ENCODE measurements at regions not wholly inside any gene's neighbourhood (a gene's known extent, or its start where the extent isn't known, plus 50 kb on each side); places are given as distances from the start of the nearest gene placed in this dataset.

DNA sequence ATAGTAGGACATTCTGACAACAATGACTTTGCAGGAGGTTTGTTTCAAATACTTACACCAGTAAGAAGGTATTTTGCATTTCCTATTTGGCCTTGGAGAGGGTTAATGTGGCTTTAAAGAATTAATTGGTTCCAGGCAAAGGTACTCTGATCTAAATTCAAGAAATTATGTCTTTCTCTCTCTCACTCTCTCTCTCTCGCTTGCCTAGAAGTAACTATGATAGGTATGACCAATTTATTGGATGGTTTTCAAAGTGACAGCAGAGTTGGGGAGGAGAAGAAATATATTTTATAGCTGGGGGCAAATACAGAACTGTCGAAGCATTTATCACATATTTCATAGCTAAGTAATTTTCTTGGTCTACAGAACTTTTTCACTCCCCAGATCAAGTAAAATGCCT lies 116.0 kb downstream of the ATP6V1G3 start:
- no peaks in the 10 kb centered on the region for H3K79me2 ChIP-seq (ENCODE audit: control insufficient read depth, insufficient read depth, low read length)
- DNase-seq (ENCODE audit: extremely low read depth in 1 of 4, low spot score in 3 of 4) (no peak), FAIRE-seq (no peak), ATAC-seq (no peak)
- H3K4me3 ChIP-seq, result no peak overlapping the region
- TF ChIP-seq GABPB1 (CRISPR knock-in tag; IDR thresholded peaks at IDR 0.05) (no peak), CC2D1A (IDR thresholded peaks at IDR 0.05) (no peak), RBM22 (IDR thresholded peaks at IDR 0.05; ENCODE audit: low read depth, low read length, poor library complexity, severe bottlenecking) (no peak), RAD51 (IDR thresholded peaks at IDR 0.05; ENCODE audit: borderline replicate concordance, low read depth) (no peak)
- no peak overlapping the region for H2AFZ ChIP-seq (ENCODE audit: low read depth, low read length)
- CTCF ChIA-PET (ENCODE audit: low intra/inter-chr PET ratio), result no interaction called here
- 6% methylated on average over 2 of the region's 2 CpGs for WGBS (ENCODE audit: insufficient coverage, low coverage, missing lambda C conversion rate)
- no peaks in the 10 kb centered on the region for H3K27me3 ChIP-seq (ENCODE audit: control insufficient read depth in 2 of 2, insufficient read depth in 2 of 2, low read length in 2 of 2)
- no peak overlapping the region for H3K9ac ChIP-seq (ENCODE audit: insufficient read depth in 1 of 2, low read depth in 2 of 2, low read length in 2 of 2)
- H3K36me3 ChIP-seq (ENCODE audit: control insufficient read depth, insufficient read depth, low read length), result no peaks in the 10 kb centered on the region
- BruUV-seq (replicated peaks), result no TSS peak
- no peaks in the 10 kb centered on the region for H3K4me1 ChIP-seq (replicated peaks in 1 of 2; ENCODE audit: control insufficient read depth in 2 of 2, insufficient read depth in 2 of 2, low read length in 2 of 2)
- no peak overlapping the region for H3K27ac ChIP-seq (ENCODE audit: extremely low read depth, low read depth, low read length)
- in situ Hi-C loops (cut with MboI), result no loop called here
- no peaks in the 10 kb centered on the region for H4K20me1 ChIP-seq (replicated peaks; ENCODE audit: control insufficient read depth, insufficient read depth, low read length)
- POLR2A ChIA-PET, result interaction anchor here (0.6 to 1.0 kb wide), 2 partner anchors 50 to 1177 kb away, joined by 3 to 4 read pairs; no protein-coding TSS in a partner anchor
- no peaks in the 10 kb centered on the region for H3K9me3 ChIP-seq (replicated peaks; ENCODE audit: control insufficient read depth, insufficient read depth, low read depth, low read length)
- intact Hi-C loops (cut with micrococcal nuclease), result no loop called here
- H3K4me2 ChIP-seq (ENCODE audit: insufficient read depth, low read length), result no peak overlapping the region
- H3K9me1 ChIP-seq (ENCODE audit: control insufficient read depth, insufficient read depth, low read length), result no peaks in the 10 kb centered on the region

- H3K36me3 ChIP-seq (ENCODE audit: control insufficient read depth, insufficient read depth, low read length), result no peaks in the 10 kb centered on the region
- H3K9me1 ChIP-seq (ENCODE audit: control insufficient read depth, insufficient read depth, low read length), result no peaks in the 10 kb centered on the region
- no peaks in the 10 kb centered on the region for H4K20me1 ChIP-seq (replicated peaks; ENCODE audit: control insufficient read depth, insufficient read depth, low read length)
- no TSS peak for BruUV-seq (replicated peaks)
- H3K27me3 ChIP-seq (ENCODE audit: control insufficient read depth in 2 of 2, insufficient read depth in 2 of 2, low read length in 2 of 2), result no peaks in the 10 kb centered on the region
- intact Hi-C loops (cut with micrococcal nuclease) (no loop called here), in situ Hi-C loops (cut with MboI) (no loop called here)
- whole genome bisulfite sequencing (ENCODE audit: insufficient coverage, low coverage, missing lambda C conversion rate), result 6% methylated on average over 1 of the region's 1 CpG
- no peak for DNase-seq (ENCODE audit: extremely low read depth in 1 of 4, low spot score in 3 of 4)
- H3K9ac ChIP-seq (ENCODE audit: insufficient read depth in 1 of 2, low read depth in 2 of 2, low read length in 2 of 2), result no peak overlapping the region
- no peak overlapping the region for H2AFZ ChIP-seq (ENCODE audit: low read depth, low read length)
- H3K79me2 ChIP-seq (ENCODE audit: control insufficient read depth, insufficient read depth, low read length), result no peaks in the 10 kb centered on the region
- H3K4me2 ChIP-seq (ENCODE audit: insufficient read depth, low read length), result no peak overlapping the region
- no peaks in the 10 kb centered on the region for H3K4me1 ChIP-seq (replicated peaks in 1 of 2; ENCODE audit: control insufficient read depth in 2 of 2, insufficient read depth in 2 of 2, low read length in 2 of 2)
- POLR2A ChIA-PET, result interaction anchor here (1.0 kb wide), 1 partner anchor 49 kb away, joined by 4 read pairs; no protein-coding TSS in a partner anchor
- H3K4me3 ChIP-seq, result no peak overlapping the region
- no peak overlapping the region for H3K27ac ChIP-seq (ENCODE audit: extremely low read depth, low read depth, low read length)
- CTCF ChIA-PET (ENCODE audit: low intra/inter-chr PET ratio), result no interaction called here
- FAIRE-seq, result no peak
- H3K9me3 ChIP-seq (replicated peaks; ENCODE audit: control insufficient read depth, insufficient read depth, low read depth, low read length), result no peaks in the 10 kb centered on the region
- no peak for ATAC-seq
- no peak for TF ChIP-seq HDAC6 (IDR thresholded peaks at IDR 0.05; ENCODE audit: low read depth, low read length)
- no peak for TF ChIP-seq XRCC4 (IDR thresholded peaks at IDR 0.05; ENCODE audit: extremely low read depth, insufficient read depth, insufficient read length)
- no peak for TF ChIP-seq ZZZ3 (IDR thresholded peaks at IDR 0.05)
- no peak for TF ChIP-seq GATA2 (CRISPR knock-in tag; IDR thresholded peaks at IDR 0.05)
- TF ChIP-seq, protein P1, sequence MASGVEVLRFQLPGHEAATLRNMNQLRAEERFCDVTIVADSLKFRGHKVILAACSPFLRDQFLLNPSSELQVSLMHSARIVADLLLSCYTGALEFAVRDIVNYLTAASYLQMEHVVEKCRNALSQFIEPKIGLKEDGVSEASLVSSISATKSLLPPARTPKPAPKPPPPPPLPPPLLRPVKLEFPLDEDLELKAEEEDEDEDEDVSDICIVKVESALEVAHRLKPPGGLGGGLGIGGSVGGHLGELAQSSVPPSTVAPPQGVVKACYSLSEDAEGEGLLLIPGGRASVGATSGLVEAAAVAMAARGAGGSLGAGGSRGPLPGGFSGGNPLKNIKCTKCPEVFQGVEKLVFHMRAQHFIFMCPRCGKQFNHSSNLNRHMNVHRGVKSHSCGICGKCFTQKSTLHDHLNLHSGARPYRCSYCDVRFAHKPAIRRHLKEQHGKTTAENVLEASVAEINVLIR (CRISPR knock-in tag; IDR thresholded peaks at IDR 0.05), result no peak
- TF ChIP-seq RREB1 (CRISPR knock-in tag; IDR thresholded peaks at IDR 0.05), result no peak
- TF ChIP-seq MEF2A (IDR thresholded peaks at IDR 0.05; ENCODE audit: control insufficient read depth, low read depth, low read length), result no peak
These were observed 116.8 kb downstream of the ATP6V1G3 start for GRCh38 chr1:198423673-198424072.
